ENCODE measurements at regions not wholly inside any gene's neighbourhood (a gene's known extent, or its start where the extent isn't known, plus 50 kb on each side); places are given as distances from the start of the nearest gene placed in this dataset.

DNA sequence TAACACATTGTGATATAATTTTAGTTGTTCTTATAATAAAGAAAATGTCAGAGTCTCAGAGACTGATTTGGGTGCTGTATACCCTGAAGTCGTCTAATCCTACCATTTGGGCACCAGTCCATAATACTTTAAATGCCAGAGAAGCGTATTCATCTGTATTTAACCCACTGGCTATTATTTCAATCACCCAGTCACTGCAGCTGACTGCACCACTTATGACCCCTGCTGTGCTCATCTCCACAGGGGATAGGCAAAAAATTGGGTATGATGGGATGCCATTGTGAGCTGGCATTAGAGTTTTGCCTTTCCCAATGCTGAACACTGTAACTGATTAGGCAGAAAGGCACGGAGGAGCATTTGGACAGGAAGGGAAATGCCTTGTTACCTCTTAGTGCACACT is 599.7 kb downstream of the CAAP1 start:
- TF ChIP-seq TOX (CRISPR knock-in tag; IDR thresholded peaks at IDR 0.05; ENCODE audit: borderline replicate concordance) (no peak), ZFP3 (CRISPR knock-in tag; IDR thresholded peaks at IDR 0.05) (no peak)

Data from SK-N-SH treated with all-trans-retinoic acid at 6 μM for 48 hours (cell line).